GM10248 (cell line): ENCODE measurements at regions not wholly inside any gene's neighbourhood (a gene's known extent, or its start where the extent isn't known, plus 50 kb on each side); places are given as distances from the start of the nearest gene placed in this dataset.
"Not testable (repeated sequence)": the region's sequence is repeated elsewhere in the genome, so short reads cannot be mapped to it uniquely, and the experiment has no call there.

Experiments used
- CTCF ChIA-PET: fragments of 300-600 bp; sonication (Branson Sonifier 250); formaldehyde crosslinking; extraction: SDS; loops from one replicate; lab custom pipeline; 2021; ENCODE audit warnings: antibody characterized with exemption; lab: Yijun Ruan, JAX
- POLR2A ChIA-PET: fragments of 350-650 bp; sonication (Branson Sonifier 250); formaldehyde crosslinking; extraction: SDS; loops from one replicate; lab custom pipeline; 2020; ENCODE audit warnings: antibody characterized with exemption; lab: Yijun Ruan, JAX
- DNase-seq: peaks from one replicate; pipeline ENCODE4 v3.0.0; 2012; ENCODE audit errors: extremely low spot score
- CTCF ChIP-seq: IDR thresholded peaks from 2 replicates; pipeline ENCODE4 v1.5.1; 2012; ENCODE audit warnings: mild to moderate bottlenecking, low read depth; ENCODE audit errors: extremely low read depth, missing control alignments, control extremely low read depth

GRCh38 chr16:17747081-17747756, 276.5 kb upstream of the XYLT1 start:
- DNase-seq, result no peak
- CTCF ChIA-PET, result no interaction called here
- no peak for TF ChIP-seq CTCF
- POLR2A ChIA-PET, result no interaction called here

- no peak for DNase-seq
- no peak for TF ChIP-seq CTCF
- POLR2A ChIA-PET, result no interaction called here
- CTCF ChIA-PET, result no interaction called here
Observed at GRCh38 chr16:17744921-17745572, 274.3 kb upstream of the XYLT1 start.

- no peak for DNase-seq
- POLR2A ChIA-PET, result no interaction called here
- CTCF ChIA-PET, result no interaction called here
- TF ChIP-seq CTCF, result no peak
Observed at GRCh38 chr16:17743578-17743977, 272.8 kb upstream of the XYLT1 start.

- ChIA-PET CTCF (no interaction called here), POLR2A (no interaction called here)
Observed at GRCh38 chr16:17743158-17743557, 272.4 kb upstream of the XYLT1 start.

GRCh38 chr16:17735099-17735498, 264.3 kb upstream of the XYLT1 start:
- DNase-seq, POLR2A ChIA-PET, CTCF ChIA-PET: not testable (repeated sequence)

More at GRCh38 chr16:17743158-17743557, 272.4 kb upstream of the XYLT1 start:
- no peak for DNase-seq
- no peak for TF ChIP-seq CTCF

- POLR2A ChIA-PET, result no interaction called here
- no peak for DNase-seq
- CTCF ChIA-PET, result interaction anchor here (1.9 kb wide), 1 partner anchor 12 kb away, joined by 4 read pairs; no protein-coding TSS in a partner anchor
- TF ChIP-seq CTCF, result no peak
Observed at GRCh38 chr16:17729820-17730219, 259.1 kb upstream of the XYLT1 start.

GRCh38 chr16:17728196-17728595, 257.4 kb upstream of the XYLT1 start:
- ChIA-PET CTCF (no interaction called here), POLR2A (no interaction called here)
- no peak for DNase-seq
- no peak for TF ChIP-seq CTCF
